Glutamatergic neuron (in vitro differentiated cells): ENCODE measurements at regions not wholly inside any gene's neighbourhood (a gene's known extent, or its start where the extent isn't known, plus 50 kb on each side); places are given as distances from the start of the nearest gene placed in this dataset.

Source experiments
- DNase-seq: peaks from one replicate; pipeline ENCODE4 v3.0.0; 2022
- H3K27ac Mint-ChIP-seq: one replicate; pipeline ENCODE4 v1.8.0; 2020; ENCODE audit warnings: mild to moderate bottlenecking, mixed read lengths, inconsistent platforms; ENCODE audit not compliant: unreplicated experiment
- H3K27me3 Mint-ChIP-seq: one replicate; pipeline ENCODE4 v1.8.0; 2020; ENCODE audit warnings: mild to moderate bottlenecking, moderate library complexity, mixed read lengths, inconsistent platforms; ENCODE audit not compliant: unreplicated experiment
- H3K36me3 Mint-ChIP-seq: one replicate; pipeline ENCODE4 v1.8.0; 2020; ENCODE audit warnings: mild to moderate bottlenecking, mixed read lengths, inconsistent platforms; ENCODE audit not compliant: unreplicated experiment
- H3K4me1 Mint-ChIP-seq: one replicate; pipeline ENCODE4 v1.8.0; 2020; ENCODE audit warnings: mild to moderate bottlenecking, low read depth, mixed read lengths, inconsistent platforms; ENCODE audit not compliant: unreplicated experiment
- H3K4me3 Mint-ChIP-seq: one replicate; pipeline ENCODE4 v1.8.0; 2020; ENCODE audit warnings: mild to moderate bottlenecking, mixed read lengths, inconsistent platforms; ENCODE audit not compliant: unreplicated experiment
- H3K9me3 Mint-ChIP-seq: one replicate; pipeline ENCODE4 v1.8.0; 2020; ENCODE audit warnings: mild to moderate bottlenecking, moderate library complexity, mixed read lengths, inconsistent platforms; ENCODE audit not compliant: unreplicated experiment
- CTCF ChIP-seq: fragments of 200-600 bp; sonication (generic); IDR thresholded peaks from one replicate; pipeline ENCODE4 v1.5.0; 2021; ENCODE audit not compliant: partially characterized antibody, unreplicated experiment

GRCh38 chr12:46523863-46524770 lies 151.5 kb upstream of the SLC38A2 start:
- DNase-seq, result no peak
- peaks cover 4% of the 10 kb centered on the region for H3K9me3 Mint-ChIP-seq
- H3K4me3 Mint-ChIP-seq, result no peak overlapping the region
- TF ChIP-seq CTCF, result no peak
- peaks cover 33% of the 10 kb centered on the region for H3K4me1 Mint-ChIP-seq
- H3K27me3 Mint-ChIP-seq, result no peaks in the 10 kb centered on the region
- peak overlapping the region; percentile 17 for H3K27ac Mint-ChIP-seq
- H3K36me3 Mint-ChIP-seq, result peaks cover 4% of the 10 kb centered on the region

DNA sequence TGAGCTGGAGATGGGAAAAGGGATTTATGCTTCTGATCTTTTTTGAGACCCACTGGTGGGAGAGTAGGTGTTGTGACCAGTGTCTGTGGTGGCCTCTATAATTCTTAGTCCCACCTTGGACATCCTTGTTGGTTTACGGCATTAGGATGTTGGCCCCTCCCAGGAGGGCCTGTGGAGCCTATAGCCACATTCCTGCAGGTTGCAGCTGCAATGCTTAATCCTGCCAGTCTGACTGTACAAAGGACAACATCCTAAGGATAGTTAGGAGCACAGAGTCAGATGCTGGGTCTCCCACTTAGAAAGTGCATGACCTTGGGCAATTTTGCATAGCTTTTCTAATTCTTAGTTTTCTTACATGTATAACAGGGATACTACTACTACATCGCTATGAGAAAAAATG lies 150.9 kb upstream of the SLC38A2 start:
- Mint-ChIP-seq H3K27me3 (no peaks in the 10 kb centered on the region), H3K27ac (peak overlapping the region; percentile 17), H3K4me1 (peaks cover 33% of the 10 kb centered on the region), H3K9me3 (peaks cover 4% of the 10 kb centered on the region), H3K36me3 (peaks cover 4% of the 10 kb centered on the region), H3K4me3 (no peak overlapping the region)
- DNase-seq, result no peak
- no peak for TF ChIP-seq CTCF

GRCh38 chr12:46522071-46522470 lies 149.5 kb upstream of the SLC38A2 start:
- TF ChIP-seq CTCF, result no peak
- no peaks in the 10 kb centered on the region for H3K36me3 Mint-ChIP-seq
- H3K27me3 Mint-ChIP-seq, result no peaks in the 10 kb centered on the region
- no peak for DNase-seq
- H3K4me3 Mint-ChIP-seq, result no peak overlapping the region
- H3K9me3 Mint-ChIP-seq, result peaks cover 5% of the 10 kb centered on the region
- peak overlapping the region; percentile 24 for H3K27ac Mint-ChIP-seq
- peaks cover 33% of the 10 kb centered on the region for H3K4me1 Mint-ChIP-seq

DNA sequence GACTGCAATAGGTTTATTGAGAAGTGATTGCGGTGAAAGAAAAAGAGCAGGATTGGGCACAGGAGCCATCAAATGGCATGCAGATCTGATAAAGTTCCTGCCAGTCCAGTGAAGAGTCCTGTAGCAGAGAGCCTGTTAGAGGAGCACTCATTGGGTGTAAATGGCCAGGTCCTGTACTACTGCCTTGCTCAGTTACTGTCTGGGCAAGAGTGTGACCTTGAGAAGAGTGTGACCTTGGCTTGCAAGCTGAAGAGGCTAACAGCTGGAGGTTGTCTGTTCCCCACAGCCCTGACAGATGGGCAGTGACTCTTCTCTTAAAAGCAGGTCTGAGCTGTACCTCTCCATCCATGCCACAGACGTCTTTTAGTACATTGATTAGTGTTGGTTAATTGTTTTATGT lies 148.6 kb upstream of the SLC38A2 start:
- Mint-ChIP-seq H3K9me3 (peaks cover 5% of the 10 kb centered on the region), H3K27me3 (no peaks in the 10 kb centered on the region), H3K36me3 (no peaks in the 10 kb centered on the region), H3K27ac (peak overlapping the region; percentile 82), H3K4me1 (peaks cover 33% of the 10 kb centered on the region), H3K4me3 (peak overlapping the region; percentile 26)
- no peak for DNase-seq
- TF ChIP-seq CTCF, result no peak

DNA sequence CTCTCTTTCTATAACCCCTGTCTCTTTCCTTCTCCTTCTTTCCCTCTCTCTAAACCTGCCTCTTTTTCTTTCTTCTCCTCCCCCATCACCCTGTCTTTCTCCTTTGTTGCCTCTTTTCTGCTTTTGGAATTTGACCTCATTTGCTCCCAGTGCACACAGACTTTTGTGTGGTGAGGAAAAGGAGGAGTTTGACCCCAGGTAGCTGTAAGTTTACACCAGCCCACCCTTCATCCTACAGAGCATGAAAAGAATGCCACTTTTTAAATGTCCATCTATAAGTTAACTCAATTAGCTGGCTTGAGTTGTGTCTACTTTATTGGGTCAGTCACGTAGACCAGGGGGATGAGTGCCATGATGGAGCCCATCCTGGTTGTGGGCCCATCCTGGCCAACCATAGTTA lies 146.8 kb upstream of the SLC38A2 start:
- Mint-ChIP-seq H3K27me3 (no peaks in the 10 kb centered on the region), H3K36me3 (no peaks in the 10 kb centered on the region), H3K4me3 (no peak overlapping the region), H3K4me1 (peaks cover 30% of the 10 kb centered on the region), H3K9me3 (peaks cover 5% of the 10 kb centered on the region), H3K27ac (no peak overlapping the region)
- TF ChIP-seq CTCF, result no peak
- DNase-seq, result no peak
